ENCODE measurements at regions not wholly inside any gene's neighbourhood (a gene's known extent, or its start where the extent isn't known, plus 50 kb on each side); places are given as distances from the start of the nearest gene placed in this dataset.

DNA sequence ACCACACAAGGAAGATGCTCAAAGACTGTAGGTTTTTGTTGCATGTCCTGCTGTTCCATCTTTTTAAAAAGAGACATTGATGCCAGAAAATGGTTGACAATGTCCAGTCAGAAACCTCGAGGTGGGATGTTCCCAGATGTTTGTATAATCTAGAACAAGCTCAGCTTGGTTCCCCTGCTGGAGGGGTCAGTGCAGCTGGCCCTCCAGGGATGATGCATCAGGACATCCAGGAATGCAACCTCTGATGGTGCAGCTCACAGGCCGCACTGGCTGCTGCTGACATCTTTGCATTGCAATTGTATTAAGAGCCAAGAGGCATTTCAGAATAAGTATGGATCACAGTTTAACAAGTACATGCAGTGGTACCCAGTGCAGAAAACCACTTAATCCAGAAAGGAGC is 122.4 kb downstream of the MED10 start:
- no peak overlapping the region for H3K27ac ChIP-seq (ENCODE audit: insufficient read depth, low read depth, low read length)
- no peak overlapping the region for H2AFZ ChIP-seq (ENCODE audit: low read depth, low read length)
- H4K20me1 ChIP-seq (replicated peaks; ENCODE audit: control insufficient read depth, extremely low read depth, insufficient read depth, low read length), result no peaks in the 10 kb centered on the region
- ChIA-PET POLR2A (no interaction called here), CTCF (no interaction called here)
- FAIRE-seq, result no peak
- H3K27me3 ChIP-seq (ENCODE audit: control insufficient read depth in 2 of 2, insufficient read depth in 2 of 2, low read length in 2 of 2), result no peaks in the 10 kb centered on the region
- H3K4me1 ChIP-seq (ENCODE audit: control insufficient read depth, extremely low read depth, insufficient read depth, low read length), result no peaks in the 10 kb centered on the region
- no peaks in the 10 kb centered on the region for H3K79me2 ChIP-seq (ENCODE audit: control insufficient read depth, insufficient read depth, low read length)
- dilution Hi-C loops (cut with MboI; ENCODE audit: extremely low pct_ligation_motif_present, low sequenced_read_pairs), result no loop called here
- H3K9me1 ChIP-seq (replicated peaks; ENCODE audit: control insufficient read depth, extremely low read depth, insufficient read depth, low read length), result no peaks in the 10 kb centered on the region
- DNase-seq (ENCODE audit: low read depth, low spot score), result no peak
- intact Hi-C loops (cut with micrococcal nuclease), result no loop called here
- H3K9me3 ChIP-seq (replicated peaks; ENCODE audit: control insufficient read depth, insufficient read depth, low read length), result no peaks in the 10 kb centered on the region
- no peak overlapping the region for H3K9ac ChIP-seq (replicated peaks; ENCODE audit: extremely low read depth, insufficient read depth, low read length)
- H3K4me2 ChIP-seq (ENCODE audit: insufficient read depth, low read length), result no peak overlapping the region
- TF ChIP-seq JUN (IDR thresholded peaks at IDR 0.05; ENCODE audit: borderline replicate concordance, insufficient read depth, insufficient read length, low read depth), result no peak
- TF ChIP-seq EZH2 (IDR thresholded peaks at IDR 0.05; ENCODE audit: borderline replicate concordance, low read depth, low read length, severe bottlenecking), result no peak
- TF ChIP-seq MYC (IDR thresholded peaks at IDR 0.05; ENCODE audit: low read depth, low read length), result no peak
- no peak for TF ChIP-seq FOS (IDR thresholded peaks at IDR 0.05; ENCODE audit: borderline replicate concordance, insufficient read depth, low read length)
- TF ChIP-seq POLR2AphosphoS5 (IDR thresholded peaks at IDR 0.05; ENCODE audit: insufficient read depth, low read depth, low read length), result no peak
- TF ChIP-seq, protein P1, sequence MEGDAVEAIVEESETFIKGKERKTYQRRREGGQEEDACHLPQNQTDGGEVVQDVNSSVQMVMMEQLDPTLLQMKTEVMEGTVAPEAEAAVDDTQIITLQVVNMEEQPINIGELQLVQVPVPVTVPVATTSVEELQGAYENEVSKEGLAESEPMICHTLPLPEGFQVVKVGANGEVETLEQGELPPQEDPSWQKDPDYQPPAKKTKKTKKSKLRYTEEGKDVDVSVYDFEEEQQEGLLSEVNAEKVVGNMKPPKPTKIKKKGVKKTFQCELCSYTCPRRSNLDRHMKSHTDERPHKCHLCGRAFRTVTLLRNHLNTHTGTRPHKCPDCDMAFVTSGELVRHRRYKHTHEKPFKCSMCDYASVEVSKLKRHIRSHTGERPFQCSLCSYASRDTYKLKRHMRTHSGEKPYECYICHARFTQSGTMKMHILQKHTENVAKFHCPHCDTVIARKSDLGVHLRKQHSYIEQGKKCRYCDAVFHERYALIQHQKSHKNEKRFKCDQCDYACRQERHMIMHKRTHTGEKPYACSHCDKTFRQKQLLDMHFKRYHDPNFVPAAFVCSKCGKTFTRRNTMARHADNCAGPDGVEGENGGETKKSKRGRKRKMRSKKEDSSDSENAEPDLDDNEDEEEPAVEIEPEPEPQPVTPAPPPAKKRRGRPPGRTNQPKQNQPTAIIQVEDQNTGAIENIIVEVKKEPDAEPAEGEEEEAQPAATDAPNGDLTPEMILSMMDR (IDR thresholded peaks at IDR 0.05; ENCODE audit: extremely low read depth in 1 of 2, insufficient read depth in 1 of 2, low read depth in 1 of 2, low read length in 2 of 2), result no peak
- TF ChIP-seq GATA2 (IDR thresholded peaks at IDR 0.05; ENCODE audit: insufficient read depth, insufficient read length, low read depth, low read length), result no peak
- TF ChIP-seq, protein P2, sequence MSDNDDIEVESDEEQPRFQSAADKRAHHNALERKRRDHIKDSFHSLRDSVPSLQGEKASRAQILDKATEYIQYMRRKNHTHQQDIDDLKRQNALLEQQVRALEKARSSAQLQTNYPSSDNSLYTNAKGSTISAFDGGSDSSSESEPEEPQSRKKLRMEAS (IDR thresholded peaks at IDR 0.05; ENCODE audit: insufficient read depth, insufficient read length), result no peak
- no peak for TF ChIP-seq POLR2A (IDR thresholded peaks at IDR 0.05; ENCODE audit: low read depth, low read length)
- no TSS peak for BruUV-seq (replicated peaks)
- H3K4me3 ChIP-seq (replicated peaks in 1 of 3; ENCODE audit: insufficient read depth in 1 of 3, low read depth in 1 of 3, low read length in 3 of 3), result no peak overlapping the region
- H3K36me3 ChIP-seq (ENCODE audit: control insufficient read depth in 2 of 2, extremely low read depth in 1 of 2, insufficient read depth in 2 of 2, low read length in 2 of 2), result no peaks in the 10 kb centered on the region
